HFF-Myc (cell line): ENCODE measurements at regions not wholly inside any gene's neighbourhood (a gene's known extent, or its start where the extent isn't known, plus 50 kb on each side); places are given as distances from the start of the nearest gene placed in this dataset.

Experiments used
- DNase-seq: peaks from one replicate; pipeline ENCODE4 v3.0.0-alpha.2; 2011; ENCODE audit warnings: low read depth; ENCODE audit errors: extremely low read depth
- H3K4me3 ChIP-seq: replicated peaks from 2 replicates; pipeline ENCODE4 v1.5.1; 2011; ENCODE audit warnings: low read depth, mild to moderate bottlenecking, control low read depth, low read length
- TF ChIP-seq, protein P1 (sequence below): IDR thresholded peaks from 2 replicates; pipeline ENCODE4 v1.5.1; 2012; ENCODE audit warnings: mild to moderate bottlenecking, low read depth, low read length, control low read depth; ENCODE audit errors: missing control alignments

DNA sequence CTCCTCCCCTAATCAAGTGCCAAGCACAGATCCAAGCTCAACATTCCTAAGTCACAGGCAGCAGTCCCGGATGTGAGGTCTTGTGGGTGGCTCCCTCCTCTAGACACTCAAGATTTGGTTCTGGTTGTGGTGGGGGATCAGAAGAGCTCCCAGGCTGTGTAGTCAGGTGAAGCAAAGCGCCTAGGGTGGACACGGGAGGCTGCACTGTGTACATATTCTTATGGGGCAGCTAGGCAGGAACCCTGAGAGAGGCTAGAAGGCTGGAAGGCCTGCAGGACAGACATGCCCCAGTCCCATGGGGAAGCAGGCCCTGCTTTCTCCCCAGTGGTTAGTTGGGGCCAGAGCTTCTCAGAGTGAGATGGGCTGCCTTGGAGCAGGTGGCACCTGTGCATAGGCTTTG, 118.9 kb downstream of the DDX3Y start:
- no peak for DNase-seq
- TF ChIP-seq, protein P1, sequence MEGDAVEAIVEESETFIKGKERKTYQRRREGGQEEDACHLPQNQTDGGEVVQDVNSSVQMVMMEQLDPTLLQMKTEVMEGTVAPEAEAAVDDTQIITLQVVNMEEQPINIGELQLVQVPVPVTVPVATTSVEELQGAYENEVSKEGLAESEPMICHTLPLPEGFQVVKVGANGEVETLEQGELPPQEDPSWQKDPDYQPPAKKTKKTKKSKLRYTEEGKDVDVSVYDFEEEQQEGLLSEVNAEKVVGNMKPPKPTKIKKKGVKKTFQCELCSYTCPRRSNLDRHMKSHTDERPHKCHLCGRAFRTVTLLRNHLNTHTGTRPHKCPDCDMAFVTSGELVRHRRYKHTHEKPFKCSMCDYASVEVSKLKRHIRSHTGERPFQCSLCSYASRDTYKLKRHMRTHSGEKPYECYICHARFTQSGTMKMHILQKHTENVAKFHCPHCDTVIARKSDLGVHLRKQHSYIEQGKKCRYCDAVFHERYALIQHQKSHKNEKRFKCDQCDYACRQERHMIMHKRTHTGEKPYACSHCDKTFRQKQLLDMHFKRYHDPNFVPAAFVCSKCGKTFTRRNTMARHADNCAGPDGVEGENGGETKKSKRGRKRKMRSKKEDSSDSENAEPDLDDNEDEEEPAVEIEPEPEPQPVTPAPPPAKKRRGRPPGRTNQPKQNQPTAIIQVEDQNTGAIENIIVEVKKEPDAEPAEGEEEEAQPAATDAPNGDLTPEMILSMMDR = no peak
- H3K4me3 ChIP-seq = no peak overlapping the region

DNA sequence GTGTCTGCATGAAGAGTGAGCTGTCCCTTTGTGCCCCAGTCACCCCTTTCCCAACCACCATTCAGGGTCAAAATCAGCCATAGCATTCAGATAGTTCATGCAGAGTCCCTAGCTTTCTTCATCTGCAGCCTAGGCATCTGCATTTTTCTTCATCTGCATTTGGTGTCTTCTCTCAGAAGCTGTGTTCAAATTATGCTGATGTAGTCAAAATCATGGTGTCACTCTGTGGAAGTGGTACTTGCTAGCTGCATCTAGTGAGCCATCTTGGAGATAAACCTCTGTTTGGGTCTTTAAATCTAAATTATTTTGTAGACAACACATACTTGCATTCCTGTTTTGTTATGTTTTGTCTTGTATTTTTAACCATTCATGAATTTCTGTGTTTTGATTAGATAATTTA, 119.8 kb downstream of the DDX3Y start:
- TF ChIP-seq, protein P1 = no peak
- H3K4me3 ChIP-seq = no peak overlapping the region
- DNase-seq = no peak

DNA sequence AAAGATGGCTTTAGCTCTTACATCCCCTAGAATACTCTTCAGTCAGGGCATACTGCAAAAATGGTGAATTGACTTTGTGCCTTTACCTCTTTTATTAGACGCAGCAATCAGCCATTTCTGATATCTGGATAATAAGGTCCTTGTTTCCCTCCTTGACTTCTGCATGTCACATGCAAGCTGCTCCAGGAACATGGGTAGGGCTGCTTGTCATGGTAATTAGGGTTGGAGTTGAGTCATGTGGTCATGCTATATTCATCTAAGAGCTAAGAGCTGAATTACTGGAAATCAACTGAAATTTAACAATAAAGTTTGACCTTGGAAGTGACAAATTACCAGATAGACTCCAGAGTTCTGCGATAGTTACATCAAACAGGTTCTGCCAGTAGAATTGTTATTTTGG, 122.2 kb downstream of the DDX3Y start:
- no peak overlapping the region for H3K4me3 ChIP-seq
- TF ChIP-seq, protein P1 = no peak
- DNase-seq = no peak

DNA sequence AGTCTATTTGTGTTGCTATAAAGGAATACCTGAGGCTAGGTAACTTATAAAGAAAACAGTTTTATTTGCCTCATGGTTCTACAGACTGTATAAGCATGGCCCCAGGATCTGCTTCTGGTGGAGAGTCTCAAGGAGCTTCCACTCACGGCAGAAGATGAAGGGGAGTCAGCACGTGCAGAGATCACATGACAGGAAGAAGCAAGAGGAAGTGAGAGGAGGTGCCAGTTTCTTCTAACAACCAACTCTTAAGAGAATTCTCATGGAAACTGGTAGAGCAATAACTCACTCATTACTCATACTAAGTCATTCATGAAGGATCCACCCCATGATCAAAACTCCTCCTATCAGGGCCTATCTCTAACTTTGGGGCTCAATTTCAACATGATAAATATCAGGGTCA, 135.6 kb downstream of the DDX3Y start:
- TF ChIP-seq, protein P1 = no peak
- no peak for DNase-seq
- H3K4me3 ChIP-seq = no peak overlapping the region

DNA sequence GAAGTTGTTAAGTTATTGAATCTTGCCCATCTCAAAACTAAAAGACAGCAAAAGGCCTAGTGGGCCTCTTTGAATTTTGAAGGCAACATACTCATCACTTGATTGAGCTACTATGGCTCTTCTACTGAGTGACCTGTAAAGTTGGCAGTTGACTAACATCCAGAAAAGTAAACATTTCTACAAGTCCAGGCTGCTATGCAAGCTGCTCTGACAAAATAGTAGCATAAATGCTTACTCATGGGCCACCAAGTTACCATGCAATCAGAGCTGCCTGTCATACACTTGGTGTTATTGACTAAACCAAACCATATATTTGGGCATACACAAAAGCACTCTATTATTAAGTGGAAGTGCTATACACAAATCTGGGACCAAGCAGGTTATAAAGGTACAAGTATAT, 148.8 kb downstream of the DDX3Y start:
- TF ChIP-seq, protein P1 = no peak
- no peak for DNase-seq
- H3K4me3 ChIP-seq = no peak overlapping the region

DNA sequence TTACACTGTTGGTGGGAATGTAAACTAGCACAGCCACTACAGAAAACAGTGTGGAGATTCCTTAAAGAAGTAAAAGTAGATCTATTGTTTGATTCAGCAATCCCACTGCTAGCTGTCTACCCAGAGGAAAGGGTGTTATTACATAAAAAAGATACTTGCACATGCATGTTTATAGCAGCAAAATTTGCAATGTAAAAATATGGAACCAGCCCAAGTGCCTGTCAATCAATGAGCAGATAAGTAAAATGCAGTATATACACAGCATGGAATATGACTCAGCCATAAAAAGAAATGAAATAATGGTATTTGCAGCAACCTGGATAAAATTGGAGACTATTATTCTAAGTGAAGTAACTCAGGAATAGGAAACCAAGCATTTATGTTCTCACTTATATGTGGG, 161.7 kb downstream of the DDX3Y start:
- H3K4me3 ChIP-seq = no peak overlapping the region
- no peak for DNase-seq
- TF ChIP-seq, protein P1 = no peak

DNA sequence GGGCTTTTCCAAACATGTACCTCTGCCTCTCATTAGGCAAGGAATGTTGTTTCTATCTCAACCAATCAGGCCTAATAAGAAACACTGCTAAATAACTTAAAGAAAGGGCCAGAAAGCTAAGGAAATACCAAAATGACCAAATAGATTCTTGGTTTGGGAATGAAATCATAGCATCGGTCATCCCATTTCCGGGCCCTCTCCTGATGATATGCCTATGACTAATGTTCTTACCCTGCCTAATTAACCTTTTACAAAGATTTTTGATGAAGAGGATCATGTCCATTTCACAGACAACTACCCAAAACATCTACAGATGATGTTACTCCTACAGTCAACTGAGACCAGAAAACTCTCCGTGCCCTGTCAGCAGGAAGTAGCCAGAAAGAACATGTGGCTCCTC, 164.0 kb downstream of the DDX3Y start:
- no peak for DNase-seq
- TF ChIP-seq, protein P1 = no peak

More for the DNA sequence above, 164.0 kb downstream of the DDX3Y start:
- no peak overlapping the region for H3K4me3 ChIP-seq
